NT2/D1 (cell line): ENCODE measurements at regions not wholly inside any gene's neighbourhood (a gene's known extent, or its start where the extent isn't known, plus 50 kb on each side); places are given as distances from the start of the nearest gene placed in this dataset.

ENCODE experiments used
- SUZ12 ChIP-seq: IDR thresholded peaks from 2 replicates; pipeline ENCODE4 v1.6.1; 2011; ENCODE audit not compliant: insufficient read length, insufficient read depth; ENCODE audit errors: extremely low read depth
- YY1 ChIP-seq: IDR thresholded peaks from 2 replicates; pipeline ENCODE4 v1.6.1; 2011; ENCODE audit not compliant: insufficient read length, insufficient read depth
- ZNF274 ChIP-seq: IDR thresholded peaks from 2 replicates; pipeline ENCODE4 v1.6.1; 2011; ENCODE audit warnings: mild to moderate bottlenecking, low read depth, low read length

GRCh38 chr17:11140501-11140900, 100.5 kb upstream of the SHISA6 start:
- TF ChIP-seq YY1 (no peak), ZNF274 (no peak), SUZ12 (no peak)
